ENCODE measurements at regions not wholly inside any gene's neighbourhood (a gene's known extent, or its start where the extent isn't known, plus 50 kb on each side); places are given as distances from the start of the nearest gene placed in this dataset.

GRCh38 chr10:36886303-36886891 is 239.0 kb upstream of the ANKRD30A start:
- TF ChIP-seq CTCF (IDR thresholded peaks at IDR 0.05) (no peak), POLR2A (IDR thresholded peaks at IDR 0.05) (no peak)

Data from Peyer's patch (tissue), 4 donors.